Activated naive CD4-positive, alpha-beta T cell treated with anti-CD3 and anti-CD28 coated beads, Interleukin-2, amount 10 ng/mL, durations not matched to agents 7 days and 5 days (primary cell): ENCODE measurements at regions not wholly inside any gene's neighbourhood (a gene's known extent, or its start where the extent isn't known, plus 50 kb on each side); places are given as distances from the start of the nearest gene placed in this dataset.
"Not testable (repeated sequence)": the region's sequence is repeated elsewhere in the genome, so short reads cannot be mapped to it uniquely, and the experiment has no call there.

ENCODE experiments used
- CTCF ChIA-PET: fragments of 350-600 bp; sonication (Branson Sonifier 250); formaldehyde crosslinking; loops from one replicate; lab custom pipeline; 2021; ENCODE audit warnings: antibody characterized with exemption; lab: Charles Lee
- DNase-seq: peaks from one replicate; pipeline ENCODE4 v3.0.0-alpha.2; 2020
- H3K27ac Mint-ChIP-seq: one replicate; pipeline ENCODE4 v1.8.0; 2021; ENCODE audit warnings: mild to moderate bottlenecking, moderate library complexity, mixed read lengths
- H3K27me3 Mint-ChIP-seq: one replicate; pipeline ENCODE4 v1.8.0; 2021; ENCODE audit warnings: mild to moderate bottlenecking, mixed read lengths
- H3K36me3 Mint-ChIP-seq: one replicate; pipeline ENCODE4 v1.8.0; 2021; ENCODE audit warnings: mixed read lengths
- H3K4me1 Mint-ChIP-seq: one replicate; pipeline ENCODE4 v1.8.0; 2021; ENCODE audit warnings: mixed read lengths
- H3K4me3 Mint-ChIP-seq: one replicate; pipeline ENCODE4 v1.8.0; 2021; ENCODE audit warnings: mild to moderate bottlenecking, moderate library complexity, mixed read lengths
- H3K9me3 Mint-ChIP-seq: one replicate; pipeline ENCODE4 v1.8.0; 2021; ENCODE audit warnings: mixed read lengths

- CTCF ChIA-PET: interaction anchor here (2.3 to 2.4 kb wide), 2 partner anchors 11 to 16 kb away, joined by 9 to 11 read pairs; no protein-coding TSS in a partner anchor
- H3K4me3 Mint-ChIP-seq: peak overlapping the region; percentile 74
These were observed 56.6 kb upstream of the TNFAIP8 start for GRCh38 chr5:119299242-119299614.

GRCh38 chr5:119299615-119300310 lies 56.1 kb upstream of the TNFAIP8 start:
- not testable (repeated sequence) for H3K27me3 Mint-ChIP-seq
- peaks cover 76% of the 10 kb centered on the region for H3K36me3 Mint-ChIP-seq
- H3K4me3 Mint-ChIP-seq: peak overlapping the region; percentile 74
- CTCF ChIA-PET: interaction anchor here (1.5 to 2.4 kb wide), 3 partner anchors 11 to 112 kb away, joined by 4 to 11 read pairs (median 9); no protein-coding TSS in a partner anchor
- H3K4me1 Mint-ChIP-seq: peaks cover 69% of the 10 kb centered on the region
- peak overlapping the region; percentile 94 for H3K27ac Mint-ChIP-seq
- H3K9me3 Mint-ChIP-seq: peaks cover 21% of the 10 kb centered on the region
- DNase-seq: peak; percentile 92

More at GRCh38 chr5:119299242-119299614, 56.6 kb upstream of the TNFAIP8 start:
- DNase-seq, H3K27me3 Mint-ChIP-seq: not testable (repeated sequence)
- peaks cover 69% of the 10 kb centered on the region for H3K4me1 Mint-ChIP-seq
- peak overlapping the region; percentile 94 for H3K27ac Mint-ChIP-seq
- peaks cover 23% of the 10 kb centered on the region for H3K9me3 Mint-ChIP-seq
- peaks cover 77% of the 10 kb centered on the region for H3K36me3 Mint-ChIP-seq

- Mint-ChIP-seq H3K27me3 (no peaks in the 10 kb centered on the region), H3K27ac (peak overlapping the region; percentile 94), H3K4me3 (peak overlapping the region; percentile 74), H3K4me1 (peaks cover 72% of the 10 kb centered on the region), H3K9me3 (peaks cover 18% of the 10 kb centered on the region), H3K36me3 (peaks cover 74% of the 10 kb centered on the region)
- CTCF ChIA-PET: interaction anchor here (1.5 to 2.4 kb wide), 3 partner anchors 12 to 112 kb away, joined by 4 to 11 read pairs (median 9); no protein-coding TSS in a partner anchor
- DNase-seq: no peak
These were observed 55.5 kb upstream of the TNFAIP8 start for GRCh38 chr5:119300311-119300670.

GRCh38 chr5:119301210-119301609 lies 54.6 kb upstream of the TNFAIP8 start:
- peak overlapping the region; percentile 74 for H3K4me3 Mint-ChIP-seq
- CTCF ChIA-PET: interaction anchor here (1.5 to 2.4 kb wide), 3 partner anchors 13 to 111 kb away, joined by 4 to 11 read pairs (median 9); no protein-coding TSS in a partner anchor
- H3K4me1 Mint-ChIP-seq: peaks cover 81% of the 10 kb centered on the region
- peak overlapping the region; percentile 94 for H3K27ac Mint-ChIP-seq
- no peak for DNase-seq
- peaks cover 18% of the 10 kb centered on the region for H3K9me3 Mint-ChIP-seq
- peaks cover 79% of the 10 kb centered on the region for H3K36me3 Mint-ChIP-seq
- no peaks in the 10 kb centered on the region for H3K27me3 Mint-ChIP-seq

- no peak for DNase-seq
- Mint-ChIP-seq H3K4me1 (peaks cover 86% of the 10 kb centered on the region), H3K9me3 (peaks cover 15% of the 10 kb centered on the region), H3K27me3 (no peaks in the 10 kb centered on the region), H3K27ac (peak overlapping the region; percentile 85), H3K4me3 (no peak overlapping the region), H3K36me3 (peaks cover 77% of the 10 kb centered on the region)
- CTCF ChIA-PET: interaction anchor here (2.3 kb wide), 1 partner anchor 11 kb away, joined by 10 read pairs; no protein-coding TSS in a partner anchor
These were observed 53.9 kb upstream of the TNFAIP8 start for GRCh38 chr5:119301906-119302305.

GRCh38 chr5:119302449-119302848 lies 53.4 kb upstream of the TNFAIP8 start:
- Mint-ChIP-seq H3K27ac (peak overlapping the region; percentile 85), H3K4me1 (peaks cover 89% of the 10 kb centered on the region), H3K27me3 (no peaks in the 10 kb centered on the region), H3K4me3 (no peak overlapping the region), H3K36me3 (peaks cover 75% of the 10 kb centered on the region), H3K9me3 (peaks cover 13% of the 10 kb centered on the region)
- CTCF ChIA-PET: interaction anchor here (0.7 to 2.3 kb wide), 3 partner anchors 11 to 13 kb away, joined by 3 to 10 read pairs (median 4); no protein-coding TSS in a partner anchor
- DNase-seq: no peak

- H3K36me3 Mint-ChIP-seq: peaks cover 72% of the 10 kb centered on the region
- H3K4me3 Mint-ChIP-seq: peak overlapping the region; percentile 3
- peak overlapping the region; percentile 85 for H3K27ac Mint-ChIP-seq
- CTCF ChIA-PET: interaction anchor here (0.7 to 2.3 kb wide), 7 partner anchors 10 to 315 kb away, joined by 3 to 10 read pairs (median 4); partner anchors contain the start of gene DTWD2
- H3K27me3 Mint-ChIP-seq: no peaks in the 10 kb centered on the region
- H3K9me3 Mint-ChIP-seq: peaks cover 11% of the 10 kb centered on the region
- DNase-seq: no peak
- peaks cover 94% of the 10 kb centered on the region for H3K4me1 Mint-ChIP-seq
These were observed 52.6 kb upstream of the TNFAIP8 start for GRCh38 chr5:119302916-119303897.

- CTCF ChIA-PET: interaction anchor here (0.6 to 2.0 kb wide), 5 partner anchors 28 to 317 kb away, joined by 3 to 5 read pairs (median 4); partner anchors contain the start of gene DTWD2
- Mint-ChIP-seq H3K4me1 (peaks cover 98% of the 10 kb centered on the region), H3K9me3 (peaks cover 6% of the 10 kb centered on the region), H3K36me3 (peaks cover 70% of the 10 kb centered on the region), H3K27ac (peak overlapping the region; percentile 85), H3K27me3 (no peaks in the 10 kb centered on the region), H3K4me3 (no peak overlapping the region)
- no peak for DNase-seq
These were observed 51.2 kb upstream of the TNFAIP8 start for GRCh38 chr5:119304439-119305211.
